ENCODE measurements at regions not wholly inside any gene's neighbourhood (a gene's known extent, or its start where the extent isn't known, plus 50 kb on each side); places are given as distances from the start of the nearest gene placed in this dataset.

GRCh38 chr7:106382929-106383328 lies 98.1 kb upstream of the NAMPT start:
- H3K9me3 ChIP-seq = no peaks in the 10 kb centered on the region
- no peak for ATAC-seq
- intact Hi-C loops (cut with DNase I) = no loop called here
- no peak for TF ChIP-seq CTCF (IDR thresholded peaks at IDR 0.05)
- H3K4me1 ChIP-seq = no peaks in the 10 kb centered on the region
- 87 to 97% (median 96%) methylated on average over 1 of the region's 1 CpG for WGBS, 3 donors
- no peak overlapping the region for H3K27ac ChIP-seq
- no peak for DNase-seq
- H3K4me3 ChIP-seq = no peak overlapping the region
- no peaks in the 10 kb centered on the region for H3K36me3 ChIP-seq (ENCODE audit: insufficient read depth in 1 of 2, low read depth in 1 of 2)
- no peaks in the 10 kb centered on the region for H3K27me3 ChIP-seq (ENCODE audit: insufficient read depth in 3 of 3, low read length in 2 of 3)

GRCh38 chr7:106382129-106382528 lies 97.3 kb upstream of the NAMPT start:
- no peaks in the 10 kb centered on the region for H3K4me1 ChIP-seq
- no peaks in the 10 kb centered on the region for H3K36me3 ChIP-seq (ENCODE audit: insufficient read depth in 1 of 2, low read depth in 1 of 2)
- H3K27ac ChIP-seq = no peak overlapping the region
- DNase-seq (no peak), ATAC-seq (no peak)
- H3K4me3 ChIP-seq = no peak overlapping the region
- H3K27me3 ChIP-seq (ENCODE audit: insufficient read depth in 3 of 3, low read length in 2 of 3) = no peaks in the 10 kb centered on the region
- 65 to 89% (median 77%) methylated on average over 1 of the region's 1 CpG for WGBS, 3 donors
- TF ChIP-seq CTCF (IDR thresholded peaks at IDR 0.05) = no peak
- intact Hi-C loops (cut with DNase I) = no loop called here
- H3K9me3 ChIP-seq = no peaks in the 10 kb centered on the region

GRCh38 chr7:106381252-106381651 lies 96.5 kb upstream of the NAMPT start:
- ATAC-seq (no peak), DNase-seq (no peak)
- H3K27ac ChIP-seq = no peak overlapping the region
- H3K27me3 ChIP-seq (ENCODE audit: insufficient read depth in 3 of 3, low read length in 2 of 3) = no peaks in the 10 kb centered on the region
- no peak for TF ChIP-seq CTCF (IDR thresholded peaks at IDR 0.05)
- no peaks in the 10 kb centered on the region for H3K4me1 ChIP-seq
- 60 to 66% (median 63%) methylated on average over 2 of the region's 2 CpGs for WGBS, 3 donors
- intact Hi-C loops (cut with DNase I) = no loop called here
- no peaks in the 10 kb centered on the region for H3K9me3 ChIP-seq
- H3K4me3 ChIP-seq = no peak overlapping the region
- no peaks in the 10 kb centered on the region for H3K36me3 ChIP-seq (ENCODE audit: insufficient read depth in 1 of 2, low read depth in 1 of 2)

- Histone ChIP-seq H3K4me1 (no peaks in the 10 kb centered on the region), H3K36me3 (ENCODE audit: insufficient read depth in 1 of 2, low read depth in 1 of 2) (no peaks in the 10 kb centered on the region), H3K27ac (no peak overlapping the region), H3K4me3 (no peak overlapping the region), H3K9me3 (no peaks in the 10 kb centered on the region), H3K27me3 (ENCODE audit: insufficient read depth in 3 of 3, low read length in 2 of 3) (no peaks in the 10 kb centered on the region)
- intact Hi-C loops (cut with DNase I) = no loop called here
- TF ChIP-seq CTCF (IDR thresholded peaks at IDR 0.05) = no peak
- DNase-seq (no peak), ATAC-seq (no peak)
- WGBS, 3 donors = 75 to 85% (median 79%) methylated on average over 3 of the region's 3 CpGs
Measured at GRCh38 chr7:106377847-106378361, 93.1 kb upstream of the NAMPT start.

GRCh38 chr7:106376026-106376799 lies 91.4 kb upstream of the NAMPT start:
- no peaks in the 10 kb centered on the region for H3K4me1 ChIP-seq
- DNase-seq = no peak
- H3K27ac ChIP-seq = no peak overlapping the region
- 57 to 63% (median 62%) methylated on average over 3 of the region's 3 CpGs for WGBS, 3 donors
- no peaks in the 10 kb centered on the region for H3K27me3 ChIP-seq (ENCODE audit: insufficient read depth in 3 of 3, low read length in 2 of 3)
- intact Hi-C loops (cut with DNase I) = no loop called here
- TF ChIP-seq CTCF (IDR thresholded peaks at IDR 0.05) = no peak
- no peak for ATAC-seq
- no peak overlapping the region for H3K4me3 ChIP-seq
- H3K9me3 ChIP-seq = no peaks in the 10 kb centered on the region
- H3K36me3 ChIP-seq (ENCODE audit: insufficient read depth in 1 of 2, low read depth in 1 of 2) = no peaks in the 10 kb centered on the region
